OCI-LY1 (cell line): ENCODE measurements at regions not wholly inside any gene's neighbourhood (a gene's known extent, or its start where the extent isn't known, plus 50 kb on each side); places are given as distances from the start of the nearest gene placed in this dataset.

ENCODE experiments used
- H2AFZ ChIP-seq: fragments of 200-600 bp; sonication (generic), shearing (Covaris generic); 2 replicates; pipeline ENCODE4 v1.6.0; 2014; ENCODE audit warnings: antibody characterized with exemption, mild to moderate bottlenecking, low read length
- H3F3A ChIP-seq: fragments of 200-600 bp; sonication (generic), shearing (Covaris generic); 2 replicates; pipeline ENCODE4 v1.6.0; 2014; ENCODE audit warnings: mild to moderate bottlenecking, antibody characterized with exemption, low read length, moderate library complexity; ENCODE audit not compliant: insufficient read depth
- H3K27ac ChIP-seq: fragments of 200-600 bp; sonication (generic); 2 replicates; pipeline ENCODE4 v1.5.1; 2014; ENCODE audit warnings: low read length, mixed run types, mild to moderate bottlenecking, low read depth; ENCODE audit not compliant: poor library complexity, severe bottlenecking
- H3K27me3 ChIP-seq: fragments of 200-600 bp; sonication (generic); 2 replicates; pipeline ENCODE4 v1.6.0; 2014; ENCODE audit warnings: antibody characterized with exemption, mild to moderate bottlenecking, low read length, moderate library complexity; ENCODE audit not compliant: insufficient read depth
- H3K36me3 ChIP-seq: fragments of 200-600 bp; sonication (generic); 2 replicates; pipeline ENCODE4 v1.6.1; 2014; ENCODE audit warnings: mild to moderate bottlenecking, antibody characterized with exemption, low read length, moderate library complexity, mixed read lengths; ENCODE audit not compliant: insufficient read depth
- H3K4me1 ChIP-seq: fragments of 200-600 bp; sonication (generic); 2 replicates; pipeline ENCODE4 v1.5.1; 2014; ENCODE audit warnings: mild to moderate bottlenecking, low read length, moderate library complexity; ENCODE audit not compliant: insufficient read depth, severe bottlenecking
- H3K4me2 ChIP-seq: fragments of 200-600 bp; sonication (generic), shearing (Covaris generic); 2 replicates; pipeline ENCODE4 v1.6.1; 2014; ENCODE audit warnings: low read length
- H3K4me3 ChIP-seq: fragments of 200-600 bp; sonication (generic); 2 replicates; pipeline ENCODE4 v1.5.1; 2014; ENCODE audit warnings: low read length, low read depth, mild to moderate bottlenecking, mixed read lengths; ENCODE audit not compliant: poor library complexity, severe bottlenecking
- H3K79me2 ChIP-seq: fragments of 200-600 bp; shearing (Covaris generic); 2 replicates; pipeline ENCODE4 v1.6.1; 2016; ENCODE audit warnings: mixed run types, low read length, mixed read lengths; ENCODE audit not compliant: insufficient read depth
- H3K9ac ChIP-seq: fragments of 200-600 bp; sonication (generic), shearing (Covaris generic); 2 replicates; pipeline ENCODE4 v1.6.1; 2014; ENCODE audit warnings: mild to moderate bottlenecking, low read length, mixed read lengths
- H3K9me2 ChIP-seq: fragments of 200-600 bp; sonication (generic), shearing (Covaris generic); 2 replicates; pipeline ENCODE4 v1.6.1; 2014; ENCODE audit warnings: low read depth, mild to moderate bottlenecking, low read length, mixed read lengths
- H3K9me3 ChIP-seq: fragments of 200-600 bp; shearing (Covaris generic); 2 replicates; pipeline ENCODE4 v1.6.1; 2014; ENCODE audit warnings: low read length, mixed read lengths
- H4K20me1 ChIP-seq: fragments of 200-600 bp; sonication (generic), shearing (Covaris generic); 2 replicates; pipeline ENCODE4 v1.6.0; 2016; ENCODE audit warnings: mild to moderate bottlenecking, low read length; ENCODE audit not compliant: insufficient read depth
- EZH2 ChIP-seq: fragments of 200-600 bp; sonication (generic), shearing (Covaris generic); IDR thresholded peaks from 2 replicates; pipeline ENCODE4 v1.8.0; 2017; ENCODE audit warnings: borderline replicate concordance, mixed run types, mild to moderate bottlenecking, antibody characterized with exemption, low read length, moderate library complexity, mixed read lengths
- TF ChIP-seq, protein P1 (sequence below): fragments of 200-600 bp; sonication (generic), shearing (Covaris generic); IDR thresholded peaks from 2 replicates; pipeline ENCODE4 v1.5.1; 2017; ENCODE audit warnings: mild to moderate bottlenecking, antibody characterized with exemption, low read length, moderate library complexity, mixed read lengths

DNA sequence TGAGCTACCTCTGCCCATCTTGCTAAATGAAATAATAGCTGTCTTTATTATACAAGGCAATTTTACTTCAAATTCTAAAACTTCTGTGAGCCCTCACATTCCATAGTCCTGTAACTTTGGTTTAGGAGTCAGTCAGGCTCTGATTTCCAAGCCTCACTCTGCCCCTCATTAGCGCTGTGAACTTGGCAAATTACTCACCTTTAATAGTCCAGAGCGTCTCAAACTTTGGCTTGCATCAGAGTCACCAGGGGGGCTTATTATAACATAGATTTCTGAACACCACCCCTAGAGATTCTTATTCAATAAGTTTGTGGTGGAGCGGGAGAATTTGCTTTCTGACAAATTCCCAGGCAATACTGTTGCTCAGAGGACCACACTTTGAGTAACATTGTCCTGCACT lies 126.2 kb upstream of the FGGY start:
- Histone ChIP-seq H3F3A (no peaks in the 10 kb centered on the region), H3K4me2 (no peak overlapping the region), H4K20me1 (no peaks in the 10 kb centered on the region), H3K27ac (no peak overlapping the region), H3K4me1 (no peaks in the 10 kb centered on the region), H3K9me3 (no peaks in the 10 kb centered on the region), H3K79me2 (no peaks in the 10 kb centered on the region), H3K9ac (no peak overlapping the region), H3K9me2 (no peaks in the 10 kb centered on the region), H3K36me3 (no peaks in the 10 kb centered on the region), H2AFZ (no peak overlapping the region), H3K4me3 (no peak overlapping the region), H3K27me3 (no peaks in the 10 kb centered on the region)
- no peak for TF ChIP-seq EZH2
- TF ChIP-seq, protein P1, sequence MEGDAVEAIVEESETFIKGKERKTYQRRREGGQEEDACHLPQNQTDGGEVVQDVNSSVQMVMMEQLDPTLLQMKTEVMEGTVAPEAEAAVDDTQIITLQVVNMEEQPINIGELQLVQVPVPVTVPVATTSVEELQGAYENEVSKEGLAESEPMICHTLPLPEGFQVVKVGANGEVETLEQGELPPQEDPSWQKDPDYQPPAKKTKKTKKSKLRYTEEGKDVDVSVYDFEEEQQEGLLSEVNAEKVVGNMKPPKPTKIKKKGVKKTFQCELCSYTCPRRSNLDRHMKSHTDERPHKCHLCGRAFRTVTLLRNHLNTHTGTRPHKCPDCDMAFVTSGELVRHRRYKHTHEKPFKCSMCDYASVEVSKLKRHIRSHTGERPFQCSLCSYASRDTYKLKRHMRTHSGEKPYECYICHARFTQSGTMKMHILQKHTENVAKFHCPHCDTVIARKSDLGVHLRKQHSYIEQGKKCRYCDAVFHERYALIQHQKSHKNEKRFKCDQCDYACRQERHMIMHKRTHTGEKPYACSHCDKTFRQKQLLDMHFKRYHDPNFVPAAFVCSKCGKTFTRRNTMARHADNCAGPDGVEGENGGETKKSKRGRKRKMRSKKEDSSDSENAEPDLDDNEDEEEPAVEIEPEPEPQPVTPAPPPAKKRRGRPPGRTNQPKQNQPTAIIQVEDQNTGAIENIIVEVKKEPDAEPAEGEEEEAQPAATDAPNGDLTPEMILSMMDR: no peak

GRCh38 chr1:59171788-59172187 lies 125.1 kb upstream of the FGGY start:
- H3K79me2 ChIP-seq: no peaks in the 10 kb centered on the region
- H3K27me3 ChIP-seq: no peaks in the 10 kb centered on the region
- no peaks in the 10 kb centered on the region for H4K20me1 ChIP-seq
- no peak overlapping the region for H3K9ac ChIP-seq
- no peaks in the 10 kb centered on the region for H3K4me1 ChIP-seq
- H3F3A ChIP-seq: no peaks in the 10 kb centered on the region
- H2AFZ ChIP-seq: no peak overlapping the region
- TF ChIP-seq, protein P1: no peak
- TF ChIP-seq EZH2: no peak
- H3K4me3 ChIP-seq: no peak overlapping the region
- H3K4me2 ChIP-seq: no peak overlapping the region
- H3K9me2 ChIP-seq: no peaks in the 10 kb centered on the region
- no peaks in the 10 kb centered on the region for H3K9me3 ChIP-seq
- H3K27ac ChIP-seq: no peak overlapping the region
- no peaks in the 10 kb centered on the region for H3K36me3 ChIP-seq

DNA sequence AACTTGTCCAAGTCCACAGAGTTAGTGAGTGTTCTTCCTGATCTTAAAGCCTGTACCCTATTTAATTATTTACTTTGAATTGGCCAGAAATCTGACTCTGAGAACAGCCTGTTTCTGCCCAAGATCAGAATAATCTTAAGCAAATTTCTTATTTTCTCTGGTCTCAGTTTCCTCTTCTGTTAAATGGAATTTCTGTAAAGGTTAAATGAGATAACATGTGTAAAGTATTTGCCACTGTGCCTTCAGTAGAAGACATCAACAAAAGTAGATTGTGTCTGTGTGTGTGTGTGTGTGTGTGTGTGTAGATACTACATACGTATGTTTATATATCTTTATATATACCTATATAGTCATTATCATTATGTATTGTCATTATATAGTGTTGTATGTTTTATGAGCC lies 124.2 kb upstream of the FGGY start:
- H3K79me2 ChIP-seq: no peaks in the 10 kb centered on the region
- H3K4me1 ChIP-seq: no peaks in the 10 kb centered on the region
- no peaks in the 10 kb centered on the region for H3F3A ChIP-seq
- H3K9me2 ChIP-seq: no peaks in the 10 kb centered on the region
- H3K36me3 ChIP-seq: no peaks in the 10 kb centered on the region
- H3K4me2 ChIP-seq: no peak overlapping the region
- H3K27ac ChIP-seq: no peak overlapping the region
- no peaks in the 10 kb centered on the region for H4K20me1 ChIP-seq
- H3K9ac ChIP-seq: no peak overlapping the region
- no peak overlapping the region for H3K4me3 ChIP-seq
- H3K9me3 ChIP-seq: no peaks in the 10 kb centered on the region
- TF ChIP-seq, protein P1: no peak
- TF ChIP-seq EZH2: no peak
- no peaks in the 10 kb centered on the region for H3K27me3 ChIP-seq
- no peak overlapping the region for H2AFZ ChIP-seq
